Hematopoietic multipotent progenitor cell (in vitro differentiated cells): ENCODE measurements at regions not wholly inside any gene's neighbourhood (a gene's known extent, or its start where the extent isn't known, plus 50 kb on each side); places are given as distances from the start of the nearest gene placed in this dataset.
"Not testable (repeated sequence)": the region's sequence is repeated elsewhere in the genome, so short reads cannot be mapped to it uniquely, and the experiment has no call there.

Experiments
- DNase-seq, 3 donors: peaks; one replicate each; pipeline ENCODE4 v3.0.0-alpha.2; 2011 to 2015; ENCODE audit warnings: low read depth in 2 of 3, low spot score in 2 of 3

DNA sequence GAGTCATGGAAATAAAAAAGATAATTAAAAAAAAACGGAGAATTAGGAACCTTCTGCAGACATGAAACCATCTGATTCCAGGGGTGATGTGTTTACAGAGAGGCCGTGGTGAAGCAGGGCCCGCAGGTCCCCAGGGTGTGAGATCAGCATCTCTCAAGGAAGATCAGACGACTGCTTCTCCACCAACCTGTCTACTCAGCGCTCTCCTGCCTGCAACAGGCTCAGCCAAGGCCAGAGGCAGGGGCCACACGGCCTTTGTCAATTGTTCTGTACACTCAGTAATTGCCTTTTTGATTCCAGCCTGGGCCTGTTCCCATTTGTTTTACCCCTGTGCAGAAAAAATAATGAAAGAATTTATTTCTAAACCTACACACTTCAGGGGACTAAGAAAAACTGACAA lies 124.6 kb downstream of the NXPE2 start:
- DNase-seq = no peak

DNA sequence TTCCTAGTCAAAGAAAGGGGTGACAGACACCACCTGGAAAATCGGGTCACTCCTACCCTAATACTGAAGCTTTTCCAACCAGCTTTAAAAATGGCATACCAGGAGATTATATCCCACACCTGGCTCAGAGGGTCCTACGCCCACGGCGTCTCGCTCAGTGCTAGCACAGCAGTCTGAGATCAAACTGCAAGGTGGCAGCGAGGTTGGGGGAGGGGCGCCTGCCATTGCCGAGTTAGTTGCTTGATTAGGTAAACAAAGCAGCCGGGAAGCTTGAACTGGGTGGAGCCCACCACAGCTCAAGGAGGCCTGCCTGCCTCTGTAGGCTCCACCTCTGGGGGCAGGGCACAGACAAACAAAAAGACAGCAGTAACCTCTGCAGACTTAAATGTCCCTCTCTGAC lies 127.1 kb downstream of the NXPE2 start:
- not testable (repeated sequence) for DNase-seq

- no peak for DNase-seq
These were observed 133.6 kb downstream of the NXPE2 start for GRCh38 chr11:114811971-114812370.

GRCh38 chr11:114812733-114813132 lies 134.4 kb downstream of the NXPE2 start:
- DNase-seq = no peak

GRCh38 chr11:114813189-114813718 lies 134.9 kb downstream of the NXPE2 start:
- no peak for DNase-seq

DNA sequence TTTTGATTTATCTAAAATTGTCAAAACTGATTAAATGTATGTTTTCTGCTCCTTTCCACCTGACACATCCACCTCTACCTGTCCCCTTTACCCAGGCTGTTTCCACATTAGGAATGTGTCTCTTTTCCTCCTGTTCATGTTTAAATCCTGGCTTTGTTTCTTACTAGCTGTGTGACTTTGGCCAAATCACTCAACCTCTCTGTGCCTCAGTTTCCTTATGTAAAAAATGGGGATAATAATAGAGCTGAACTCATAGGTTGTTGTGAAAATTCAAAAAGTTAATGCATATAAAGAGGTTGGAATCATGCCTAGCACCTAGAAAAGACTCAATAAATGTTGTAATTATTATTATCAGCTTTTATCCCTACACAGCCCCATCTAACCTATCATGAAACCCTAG lies 136.8 kb downstream of the NXPE2 start:
- no peak for DNase-seq

DNA sequence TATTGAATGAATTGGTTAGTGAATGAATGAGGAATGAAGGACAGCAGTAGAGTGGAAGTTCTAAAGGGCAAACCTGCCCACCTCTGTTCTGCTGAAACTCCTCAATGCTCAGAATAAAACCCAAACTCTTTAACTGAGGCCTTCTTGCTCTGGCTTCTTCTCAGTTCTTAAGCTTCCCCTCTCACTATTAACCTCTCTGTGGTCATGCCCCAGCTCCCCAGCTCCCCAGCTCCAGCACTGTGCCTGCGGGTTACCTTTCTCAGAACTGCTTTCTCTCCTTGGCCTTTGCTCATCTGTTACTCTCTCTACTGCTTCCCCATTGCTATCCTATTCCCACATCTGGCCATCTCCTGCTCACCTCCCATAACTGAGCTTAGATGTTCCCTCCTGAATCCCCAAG lies 137.4 kb downstream of the NXPE2 start:
- no peak for DNase-seq

DNA sequence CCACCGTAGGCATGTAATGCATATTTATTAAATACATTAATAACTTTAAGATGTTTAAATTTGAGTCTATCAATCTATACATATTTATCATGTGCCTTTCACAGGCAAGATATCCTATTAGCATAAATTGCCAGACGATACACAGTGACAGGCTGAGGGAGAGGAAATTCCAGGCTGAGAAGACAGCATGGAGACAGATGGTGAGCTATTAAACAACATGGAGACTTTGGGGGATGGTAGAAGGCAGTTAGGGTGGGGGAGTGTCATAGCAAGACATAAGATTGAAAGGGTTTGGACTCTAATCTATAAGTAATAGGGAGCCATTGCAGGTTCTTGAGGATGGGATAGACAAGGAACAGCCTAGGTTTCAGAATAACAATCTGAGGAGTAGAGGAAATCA lies 138.5 kb downstream of the NXPE2 start:
- no peak for DNase-seq

DNA sequence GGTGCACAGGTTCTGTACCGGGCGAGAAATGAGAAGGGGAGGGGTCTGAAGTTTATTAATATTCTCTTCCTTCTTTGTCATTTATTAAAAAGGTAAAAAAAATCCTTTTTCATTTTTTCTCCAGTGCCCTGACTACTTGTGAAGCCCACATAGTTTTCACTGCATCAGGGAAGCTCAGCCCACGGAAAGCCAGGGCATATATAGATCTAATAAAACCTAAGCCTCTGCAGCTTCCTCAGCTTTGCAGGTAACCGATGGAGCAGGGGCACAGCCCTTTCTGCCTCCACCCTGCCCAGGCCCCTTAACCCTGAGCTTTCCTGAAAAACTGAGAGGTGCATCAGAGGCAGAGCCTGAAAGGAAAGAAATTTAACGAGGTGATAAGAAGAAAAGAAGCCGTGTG lies 140.1 kb downstream of the NXPE2 start:
- DNase-seq = no peak

DNA sequence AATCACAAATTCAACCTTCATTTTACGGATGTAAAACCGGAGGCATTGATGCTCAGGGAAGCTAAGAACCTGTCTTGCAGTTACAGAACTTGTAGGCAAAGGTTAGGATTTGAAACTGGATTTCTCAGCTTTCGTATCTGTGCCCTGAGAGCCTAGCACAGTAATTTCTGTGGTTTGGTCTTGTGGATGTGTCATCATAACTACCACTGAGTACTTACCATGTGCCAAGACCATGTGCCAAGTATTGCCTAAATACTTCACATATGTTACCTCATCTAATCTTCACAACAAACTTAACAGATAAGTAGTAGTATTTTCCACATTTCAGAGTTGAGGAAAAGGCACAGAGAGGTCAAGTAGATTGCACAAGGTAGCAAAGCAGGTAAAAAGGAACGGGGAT lies 140.7 kb downstream of the NXPE2 start:
- DNase-seq = no peak

DNA sequence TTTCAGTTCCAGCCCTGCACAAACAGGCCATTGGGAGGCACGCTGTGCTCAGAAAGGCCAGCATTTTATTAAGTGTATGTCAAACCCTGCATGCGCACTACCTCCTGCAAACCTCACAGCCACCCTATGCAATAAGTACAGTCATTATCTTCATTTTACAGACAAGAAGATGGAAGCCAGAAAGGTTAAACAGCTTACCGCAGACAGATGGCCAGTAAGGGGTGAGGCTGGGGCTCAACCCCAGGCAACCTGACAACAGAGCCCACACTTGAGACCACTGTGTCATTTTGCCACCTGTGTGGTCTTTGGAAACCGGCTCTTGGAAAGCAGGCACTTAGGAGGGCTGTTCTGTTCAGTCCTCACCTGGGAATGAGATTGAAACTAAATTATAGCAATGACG lies 142.3 kb downstream of the NXPE2 start:
- no peak for DNase-seq

- no peak for DNase-seq
These were observed 143.5 kb downstream of the NXPE2 start for GRCh38 chr11:114821621-114822412.

DNA sequence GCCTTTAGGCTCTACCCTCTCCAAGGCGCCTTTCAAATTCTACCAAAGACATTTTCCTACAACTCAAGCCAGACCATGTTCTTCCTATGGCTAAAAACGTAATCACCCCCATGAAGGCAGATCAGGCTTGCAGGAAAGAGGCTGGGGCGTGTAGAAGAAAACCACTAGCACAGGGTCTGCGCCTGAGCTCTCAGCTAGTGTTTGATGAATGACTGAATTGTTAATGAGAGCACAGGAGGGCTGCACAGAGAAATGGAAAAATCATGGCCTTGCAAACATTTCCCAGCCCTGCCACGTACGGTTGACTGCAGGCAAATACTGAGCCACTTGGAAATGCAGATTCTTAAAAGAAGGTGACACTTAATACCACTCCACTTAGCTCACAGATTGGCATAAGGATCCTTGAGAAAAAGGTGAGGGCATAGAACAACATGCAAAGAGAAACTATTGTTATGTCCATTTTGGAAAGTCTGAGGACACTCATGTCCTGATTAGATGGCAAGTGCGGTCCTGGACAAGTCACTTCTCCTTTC lies 148.6 kb downstream of the NXPE2 start:
- DNase-seq = no peak

DNA sequence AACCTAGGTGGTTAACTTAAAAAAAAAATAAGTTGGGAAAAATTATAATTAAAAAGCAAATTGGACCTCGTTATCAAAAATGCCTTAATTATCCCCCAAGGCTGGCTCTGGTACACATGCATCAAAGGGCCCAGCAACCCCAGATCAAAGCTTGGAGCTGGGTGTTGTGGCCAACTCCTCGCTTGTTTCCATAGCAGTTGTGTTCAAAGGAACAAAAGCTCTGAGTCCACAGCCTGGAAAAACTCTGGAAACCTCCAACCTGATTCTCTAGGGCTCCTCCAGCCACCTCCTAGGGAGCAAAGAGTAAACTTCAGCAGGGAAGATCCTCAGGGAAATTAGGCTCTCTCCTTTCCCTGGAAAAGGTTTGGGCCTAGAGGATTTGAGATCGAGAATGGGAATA lies 149.4 kb downstream of the NXPE2 start:
- DNase-seq = no peak

- no peak for DNase-seq
These were observed 154.3 kb downstream of the NXPE2 start for GRCh38 chr11:114832532-114833125.

DNA sequence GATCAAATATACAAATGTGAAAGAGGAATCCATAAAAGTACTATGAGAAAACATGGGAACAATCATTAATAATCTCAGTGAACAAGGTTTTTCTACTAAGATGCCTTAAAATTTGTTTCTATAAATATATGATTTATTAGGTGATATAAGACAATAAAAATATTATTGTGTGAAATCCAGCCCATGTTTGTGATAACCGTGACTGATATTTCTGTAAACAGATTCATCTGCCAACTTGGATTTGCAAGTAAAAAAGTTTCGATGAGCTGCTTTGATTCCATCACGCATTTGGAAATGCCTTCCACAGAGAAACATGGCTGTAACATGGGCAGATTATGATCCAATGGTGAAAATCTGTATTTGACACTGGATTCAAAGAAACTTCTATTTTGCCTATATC lies 157.8 kb downstream of the NXPE2 start:
- no peak for DNase-seq

DNA sequence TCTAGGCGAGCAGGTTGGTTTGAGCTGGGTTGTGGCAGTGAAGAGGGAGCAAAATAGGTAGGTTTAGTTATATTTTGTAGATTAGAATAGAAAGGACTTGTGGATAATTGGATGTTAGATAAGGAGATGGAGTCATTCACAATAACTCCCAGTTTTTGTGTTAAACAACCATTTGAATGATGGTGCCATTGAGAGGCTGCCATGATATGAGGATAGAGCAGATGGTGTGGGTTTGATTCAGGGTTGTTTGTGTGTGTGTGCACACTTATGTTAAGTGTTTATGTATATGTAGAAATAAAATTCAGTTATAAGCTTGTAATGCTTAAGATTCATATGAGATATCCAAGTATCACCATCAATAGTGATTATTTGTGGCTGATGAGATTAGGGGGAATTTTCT lies 166.6 kb downstream of the NXPE2 start:
- no peak for DNase-seq

DNA sequence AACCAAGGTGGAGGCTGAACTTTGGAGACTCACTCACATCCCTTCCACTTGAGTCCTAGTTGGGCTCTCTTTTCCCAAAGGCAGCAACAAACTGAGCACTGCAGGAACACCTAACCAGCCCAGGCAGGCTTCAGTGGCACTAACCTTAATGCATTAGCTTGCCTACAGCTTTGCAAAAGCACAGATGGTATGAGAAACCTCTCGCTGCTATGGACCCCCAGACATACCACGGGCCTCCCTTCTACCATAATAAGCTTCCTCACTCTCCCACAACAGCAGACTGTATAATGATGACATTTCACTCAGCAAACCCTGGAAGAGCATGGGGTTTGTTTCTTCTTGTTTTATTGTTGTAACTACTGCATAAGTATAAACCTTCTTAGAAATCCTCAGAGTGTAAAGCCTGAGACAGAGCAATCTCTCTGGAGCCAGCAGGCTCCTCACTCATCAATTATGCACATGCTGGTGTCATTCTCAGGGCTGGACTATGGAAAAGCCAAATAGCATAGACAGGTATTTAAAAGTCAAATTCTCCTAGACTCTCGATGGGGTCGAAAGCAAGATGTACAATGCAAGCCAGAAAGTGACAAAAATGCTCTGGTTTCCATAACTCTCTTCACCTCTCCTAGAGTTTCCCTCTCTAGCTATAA lies 167.6 kb downstream of the NXPE2 start:
- no peak for DNase-seq

GRCh38 chr11:114846416-114846791 lies 168.1 kb downstream of the NXPE2 start:
- DNase-seq = no peak

DNA sequence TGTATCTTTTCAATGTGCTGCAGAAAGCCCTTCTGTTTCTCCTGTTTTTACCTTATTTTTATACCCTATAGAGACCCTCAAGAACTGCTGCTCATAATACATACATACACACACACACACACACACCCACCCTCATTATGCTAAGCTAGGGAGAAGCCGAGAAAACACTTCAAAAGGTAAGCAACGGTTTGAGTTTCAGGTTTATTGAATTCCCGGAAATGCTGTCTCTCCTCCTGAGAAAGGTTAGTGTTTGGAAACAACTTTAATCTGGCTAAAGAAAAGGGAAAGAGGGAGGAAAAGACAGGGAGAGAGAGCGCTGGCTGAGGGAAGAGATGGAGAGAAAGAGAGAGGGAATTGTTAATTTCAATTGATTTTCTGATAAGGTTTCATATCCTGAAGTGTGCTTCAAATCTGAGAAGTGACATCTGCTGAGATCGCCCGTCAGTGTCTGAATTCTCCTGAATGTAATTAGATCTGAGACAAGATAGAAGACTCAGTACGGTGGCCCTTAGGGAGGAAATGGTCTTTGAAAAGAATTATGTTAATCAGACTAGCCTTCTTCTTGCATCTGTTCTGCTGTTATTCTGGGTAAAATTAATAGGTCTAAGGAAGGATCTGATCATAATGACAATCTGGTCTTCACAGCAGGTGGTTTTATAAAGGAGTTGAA lies 169.1 kb downstream of the NXPE2 start:
- DNase-seq = no peak

DNA sequence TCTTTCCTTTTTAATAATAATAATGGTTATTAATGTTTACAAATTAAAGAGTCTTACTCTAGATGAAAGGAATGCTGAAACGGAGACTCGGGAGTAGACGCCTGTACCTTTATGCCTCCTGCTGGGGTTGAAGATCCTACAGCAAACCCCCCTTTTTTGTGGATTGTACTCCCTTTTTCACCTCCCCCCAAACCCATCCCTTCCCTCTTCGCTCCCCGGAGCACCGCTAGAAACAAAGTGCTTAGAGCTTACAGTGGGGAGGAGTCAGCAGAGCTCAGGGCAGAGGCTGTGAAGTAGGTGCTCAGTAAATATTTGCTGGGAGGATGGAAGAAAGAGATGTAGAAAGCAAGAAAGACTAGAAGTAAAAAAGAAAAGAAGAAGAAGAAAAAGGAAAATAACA lies 169.7 kb downstream of the NXPE2 start:
- no peak for DNase-seq
